H1 (cell line): ENCODE measurements at regions not wholly inside any gene's neighbourhood (a gene's known extent, or its start where the extent isn't known, plus 50 kb on each side); places are given as distances from the start of the nearest gene placed in this dataset.

Source experiments
- CTCF ChIA-PET: fragments of 300-600 bp; sonication (Branson Sonifier 250); formaldehyde crosslinking; loops from one replicate; lab custom pipeline; 2021; ENCODE audit not compliant: partially characterized antibody; lab: Charles Lee
- POLR2A ChIA-PET: fragments of 300-600 bp; sonication (Branson Sonifier 250); formaldehyde crosslinking; loops from one replicate; lab custom pipeline; 2021; ENCODE audit warnings: inconsistent platforms; ENCODE audit not compliant: partially characterized antibody; lab: Charles Lee
- DNase-seq, 2 experiments: peaks; one replicate each; pipeline versions ENCODE4 v3.0.0 to v3.0.0-alpha.2; 2010 to 2022; ENCODE audit warnings: low spot score in 2 of 2, low read depth in 1 of 2, mixed read lengths in 1 of 2
- FAIRE-seq: peaks from 2 replicates; lab custom pipeline; 2011; peaks lifted over from hg19 to GRCh38; lab: Jason Lieb, UNC
- H2AFZ ChIP-seq: 2 replicates; pipeline ENCODE4 v1.8.1; 2012; ENCODE audit warnings: low read length, inconsistent platforms
- H2AK5ac ChIP-seq: 2 replicates; pipeline ENCODE4 v1.6.1; 2013; ENCODE audit warnings: low read depth, low read length
- H2BK120ac ChIP-seq: replicated peaks from 2 replicates; pipeline ENCODE3; 2013; ENCODE audit warnings: low read depth, low read length, inconsistent platforms
- H2BK12ac ChIP-seq: 2 replicates; pipeline ENCODE4 v1.6.1; 2013; ENCODE audit warnings: low read depth, low read length
- H2BK15ac ChIP-seq: 2 replicates; pipeline ENCODE4 v1.6.1; 2013; ENCODE audit warnings: low read length
- H2BK20ac ChIP-seq: 2 replicates; pipeline ENCODE4 v1.6.1; 2013; ENCODE audit warnings: low read length
- H2BK5ac ChIP-seq: 2 replicates; pipeline ENCODE4 v1.6.1; 2013; ENCODE audit warnings: low read depth, low read length
- H3K14ac ChIP-seq: 2 replicates; pipeline ENCODE4 v1.6.1; 2013; ENCODE audit warnings: inconsistent platforms; ENCODE audit not compliant: insufficient read length
- H3K18ac ChIP-seq: 2 replicates; pipeline ENCODE4 v1.6.1; 2013; ENCODE audit warnings: low read length; ENCODE audit errors: extremely low read depth
- H3K23ac ChIP-seq: 2 replicates; pipeline ENCODE4 v1.6.1; 2013; ENCODE audit warnings: inconsistent platforms; ENCODE audit not compliant: insufficient read length
- H3K23me2 ChIP-seq: 2 replicates; pipeline ENCODE4 v1.6.1; 2013; ENCODE audit warnings: low read depth, low read length
- H3K27ac ChIP-seq: 2 replicates; pipeline ENCODE4 v1.6.1; 2011; ENCODE audit warnings: low read depth, low read length, inconsistent platforms
- H3K27me3 ChIP-seq, 4 experiments: replicated peaks in 1 of 4; 1 replicate in 1 of 4; 2 replicates in 3 of 4; pipeline versions ENCODE4 v1.6.1 to v1.8.1; 2011 to 2013; ENCODE audit warnings: low read length in 3 of 4, mild to moderate bottlenecking in 3 of 4, inconsistent platforms in 2 of 4, mixed read lengths in 2 of 4, moderate library complexity in 1 of 4; ENCODE audit not compliant: control insufficient read depth in 3 of 4, insufficient read depth in 3 of 4; ENCODE audit errors: extremely low read depth in 1 of 4
- H3K36me3 ChIP-seq, 4 experiments: 2 replicates each; pipeline versions ENCODE4 v1.6.1 to v1.8.1; 2011 to 2013; ENCODE audit warnings: mild to moderate bottlenecking in 4 of 4, low read length in 3 of 4, moderate library complexity in 2 of 4, control low read depth in 1 of 4, inconsistent platforms in 1 of 4; ENCODE audit not compliant: insufficient read depth in 4 of 4, control insufficient read depth in 2 of 4
- H3K4ac ChIP-seq: replicated peaks from 2 replicates; pipeline ENCODE3; 2013; ENCODE audit warnings: low read length, low read depth, mixed read lengths, inconsistent platforms; ENCODE audit not compliant: insufficient read length
- H3K4me1 ChIP-seq, 4 experiments: replicated peaks in 1 of 4; 1 replicate in 1 of 4; 2 replicates in 3 of 4; pipeline versions ENCODE4 v1.6.1 to v1.8.1; 2011 to 2013; ENCODE audit warnings: low read length in 3 of 4, inconsistent platforms in 2 of 4, mixed read lengths in 1 of 4; ENCODE audit not compliant: insufficient read depth in 4 of 4, control insufficient read depth in 3 of 4
- H3K4me2 ChIP-seq, 2 experiments: 2 replicates each; pipeline versions ENCODE4 v1.6.1 to v1.8.1; 2011 to 2013; ENCODE audit warnings: low read depth in 2 of 2, low read length in 2 of 2, control low read depth in 1 of 2, inconsistent platforms in 1 of 2, mild to moderate bottlenecking in 1 of 2; ENCODE audit not compliant: insufficient read depth in 1 of 2
- H3K4me3 ChIP-seq, 4 experiments: fragments of 200-600, 300-600 bp in 1 of 4; sonication (generic), shearing (Covaris generic), sonication (Bioruptor Twin) in 1 of 4; 2 replicates each; pipeline versions ENCODE4 v1.5.1 to v1.8.1; 2011 to 2016; ENCODE audit warnings: low read length in 4 of 4, low read depth in 3 of 4, control low read depth in 2 of 4, inconsistent platforms in 2 of 4, mild to moderate bottlenecking in 2 of 4, mixed read lengths in 1 of 4, moderate library complexity in 1 of 4; ENCODE audit not compliant: insufficient read depth in 2 of 4; ENCODE audit errors: extremely low read depth in 1 of 4
- H3K56ac ChIP-seq: replicated peaks from 2 replicates; pipeline ENCODE3; 2013; ENCODE audit warnings: low read depth, mild to moderate bottlenecking, mixed read lengths, low read length, inconsistent platforms; ENCODE audit not compliant: insufficient read length
- H3K79me1 ChIP-seq: 2 replicates; pipeline ENCODE4 v1.6.1; 2013; ENCODE audit warnings: low read depth, low read length, control low read depth
- H3K79me2 ChIP-seq, 2 experiments: 2 replicates each; pipeline versions ENCODE4 v1.6.1 to v1.8.1; 2012 to 2013; ENCODE audit warnings: low read length in 2 of 2, mild to moderate bottlenecking in 2 of 2, inconsistent platforms in 1 of 2; ENCODE audit not compliant: insufficient read depth in 2 of 2, control insufficient read depth in 1 of 2
- H3K9ac ChIP-seq, 4 experiments: replicated peaks in 1 of 4; 1 replicate in 1 of 4; 2 replicates in 3 of 4; pipeline versions ENCODE4 v1.6.1 to v1.8.1; 2011 to 2013; ENCODE audit warnings: low read depth in 3 of 4, low read length in 3 of 4, control low read depth in 2 of 4, mild to moderate bottlenecking in 2 of 4, moderate library complexity in 2 of 4, inconsistent platforms in 1 of 4; ENCODE audit errors: extremely low read depth in 1 of 4
- H3K9me3 ChIP-seq, 2 experiments: 2 replicates each; pipeline versions ENCODE4 v1.6.1 to v1.8.1; 2012 to 2013; ENCODE audit warnings: mild to moderate bottlenecking in 2 of 2, moderate library complexity in 2 of 2, control low read depth in 1 of 2, inconsistent platforms in 1 of 2, low read depth in 1 of 2, low read length in 1 of 2, mixed read lengths in 1 of 2; ENCODE audit not compliant: insufficient read depth in 2 of 2
- H4K20me1 ChIP-seq, 2 experiments: replicated peaks in 1 of 2; 2 replicates each; pipeline versions ENCODE3 to v1.8.1; 2011 to 2013; ENCODE audit warnings: inconsistent platforms in 2 of 2, low read length in 2 of 2, mild to moderate bottlenecking in 1 of 2; ENCODE audit not compliant: insufficient read depth in 2 of 2, control insufficient read depth in 1 of 2
- H4K5ac ChIP-seq: 2 replicates; pipeline ENCODE4 v1.6.1; 2013; ENCODE audit warnings: low read length, low read depth, mixed read lengths, inconsistent platforms; ENCODE audit not compliant: insufficient read length
- H4K8ac ChIP-seq: 2 replicates; pipeline ENCODE4 v1.8.0; 2013; ENCODE audit warnings: mild to moderate bottlenecking, moderate library complexity, low read length, inconsistent platforms; ENCODE audit not compliant: insufficient read depth; ENCODE audit errors: extremely low read depth
- H4K91ac ChIP-seq: replicated peaks from 2 replicates; pipeline ENCODE3; 2013; ENCODE audit warnings: low read length, mixed read lengths, inconsistent platforms; ENCODE audit not compliant: insufficient read length
- BACH1 ChIP-seq: IDR thresholded peaks from 2 replicates; pipeline ENCODE4 v1.6.1; 2012; ENCODE audit warnings: low read length, improper control_type of control experiment
- CBX8 ChIP-seq: fragments of 300-800, 300-1000 bp; sonication (generic); IDR thresholded peaks from 2 replicates; pipeline ENCODE4 v1.7.1; 2016; ENCODE audit warnings: low read depth, low read length, borderline replicate concordance
- KDM4A ChIP-seq: IDR thresholded peaks from one replicate; pipeline ENCODE4 v1.7.1; 2012; ENCODE audit warnings: low read depth, mild to moderate bottlenecking, moderate library complexity, low read length, inconsistent platforms; ENCODE audit not compliant: severe bottlenecking
- NANOG ChIP-seq: IDR thresholded peaks from 2 replicates; pipeline ENCODE4 v1.6.1; 2011; ENCODE audit warnings: low read length, low read depth, mild to moderate bottlenecking, inconsistent platforms; ENCODE audit not compliant: insufficient read depth, poor library complexity, severe bottlenecking
- PHF8 ChIP-seq: fragments of 200-600 bp; sonication (generic); conservative IDR thresholded peaks from 2 replicates; pipeline ENCODE4 v1.7.1; 2012; ENCODE audit warnings: low read depth, mild to moderate bottlenecking, inconsistent platforms, low read length, moderate library complexity
- RNF2 ChIP-seq: fragments of 200-900, 300-1000 bp; sonication (generic); IDR thresholded peaks from 2 replicates; pipeline ENCODE4 v1.7.1; 2016; ENCODE audit warnings: borderline replicate concordance, low read depth, mild to moderate bottlenecking, antibody characterized with exemption, low read length; ENCODE audit not compliant: poor library complexity, severe bottlenecking; ENCODE audit errors: missing control alignments
- WGBS, 2 experiments: shearing (Covaris generic) in 1 of 2; methylation state at CpG; one replicate each; pipeline versions ENCODE4 v1.1.6 to v1.1.7; 2013 to 2015; ENCODE audit warnings: low lambda C conversion rate in 2 of 2, mixed read lengths in 2 of 2, inconsistent platforms in 1 of 2, low coverage in 1 of 2, missing lambda C conversion rate in 1 of 2; ENCODE audit not compliant: insufficient replicate concordance in 2 of 2, insufficient coverage in 1 of 2, insufficient read length in 1 of 2; ENCODE audit errors: extremely low coverage in 1 of 2, missing lambda C conversion rate in 1 of 2; 5-methylcytosine and 5-hydroxymethylcytosine counted together
- TF ChIP-seq, protein P1 (sequence below): IDR thresholded peaks from 2 replicates; pipeline ENCODE4 v1.6.1; 2011; ENCODE audit warnings: low read length, improper control_type of control experiment

GRCh38 chr18:44170208-44170880, 510.3 kb upstream of the SETBP1 start:
- H2BK15ac ChIP-seq: no peak overlapping the region
- no peak overlapping the region for H2AFZ ChIP-seq
- no peaks in the 10 kb centered on the region for H4K20me1 ChIP-seq
- ChIA-PET CTCF (interaction anchor here (0.6 kb wide), 1 partner anchor 42 kb away, joined by 3 read pairs; no protein-coding TSS in a partner anchor), POLR2A (no interaction called here)
- no peak overlapping the region for H3K27ac ChIP-seq
- H4K8ac ChIP-seq: no peak overlapping the region
- H2BK120ac ChIP-seq: no peak overlapping the region
- no peaks in the 10 kb centered on the region for H3K79me1 ChIP-seq
- no peak for DNase-seq
- no peaks in the 10 kb centered on the region for H3K36me3 ChIP-seq
- no peaks in the 10 kb centered on the region for H3K9me3 ChIP-seq
- H3K14ac ChIP-seq: no peak overlapping the region
- no peak overlapping the region for H3K4ac ChIP-seq
- no peak overlapping the region for H3K4me2 ChIP-seq
- TF ChIP-seq PHF8 (no peak), NANOG (no peak), RNF2 (no peak), CBX8 (no peak), BACH1 (no peak), KDM4A (no peak)
- TF ChIP-seq, protein P1, sequence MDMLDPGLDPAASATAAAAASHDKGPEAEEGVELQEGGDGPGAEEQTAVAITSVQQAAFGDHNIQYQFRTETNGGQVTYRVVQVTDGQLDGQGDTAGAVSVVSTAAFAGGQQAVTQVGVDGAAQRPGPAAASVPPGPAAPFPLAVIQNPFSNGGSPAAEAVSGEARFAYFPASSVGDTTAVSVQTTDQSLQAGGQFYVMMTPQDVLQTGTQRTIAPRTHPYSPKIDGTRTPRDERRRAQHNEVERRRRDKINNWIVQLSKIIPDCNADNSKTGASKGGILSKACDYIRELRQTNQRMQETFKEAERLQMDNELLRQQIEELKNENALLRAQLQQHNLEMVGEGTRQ: no peak
- no peak overlapping the region for H3K18ac ChIP-seq
- H3K79me2 ChIP-seq: no peaks in the 10 kb centered on the region
- no peak overlapping the region for H3K56ac ChIP-seq
- no peak overlapping the region for H2BK12ac ChIP-seq
- H4K91ac ChIP-seq: no peak overlapping the region
- H3K23me2 ChIP-seq: no peaks in the 10 kb centered on the region
- no peak overlapping the region for H3K9ac ChIP-seq
- H3K23ac ChIP-seq: no peak overlapping the region
- no peaks in the 10 kb centered on the region for H3K4me1 ChIP-seq
- H2AK5ac ChIP-seq: no peak overlapping the region
- no peak overlapping the region for H2BK20ac ChIP-seq
- H4K5ac ChIP-seq: no peak overlapping the region
- no peaks in the 10 kb centered on the region for H3K27me3 ChIP-seq
- H2BK5ac ChIP-seq: no peak overlapping the region
- no peak for FAIRE-seq
- no peak overlapping the region for H3K4me3 ChIP-seq
- WGBS, 2 experiments: 88% methylated on average over 1 of the region's 1 CpG; no CpG with 5 or more reads in 1 of the 2 experiments
